PC-9 (cell line): ENCODE measurements at regions not wholly inside any gene's neighbourhood (a gene's known extent, or its start where the extent isn't known, plus 50 kb on each side); places are given as distances from the start of the nearest gene placed in this dataset.

ENCODE experiments used
- EZH2 ChIP-seq: fragments of 200-600 bp; sonication (generic); IDR thresholded peaks from 2 replicates; pipeline ENCODE4 v1.8.0; 2017; ENCODE audit warnings: antibody characterized with exemption, low read depth
- TF ChIP-seq, protein P1 (sequence below): fragments of 200-600 bp; sonication (generic); conservative IDR thresholded peaks from 2 replicates; pipeline ENCODE4 v1.6.1; 2017; ENCODE audit warnings: mixed run types, antibody characterized with exemption, mild to moderate bottlenecking, moderate library complexity

- TF ChIP-seq, protein P1, sequence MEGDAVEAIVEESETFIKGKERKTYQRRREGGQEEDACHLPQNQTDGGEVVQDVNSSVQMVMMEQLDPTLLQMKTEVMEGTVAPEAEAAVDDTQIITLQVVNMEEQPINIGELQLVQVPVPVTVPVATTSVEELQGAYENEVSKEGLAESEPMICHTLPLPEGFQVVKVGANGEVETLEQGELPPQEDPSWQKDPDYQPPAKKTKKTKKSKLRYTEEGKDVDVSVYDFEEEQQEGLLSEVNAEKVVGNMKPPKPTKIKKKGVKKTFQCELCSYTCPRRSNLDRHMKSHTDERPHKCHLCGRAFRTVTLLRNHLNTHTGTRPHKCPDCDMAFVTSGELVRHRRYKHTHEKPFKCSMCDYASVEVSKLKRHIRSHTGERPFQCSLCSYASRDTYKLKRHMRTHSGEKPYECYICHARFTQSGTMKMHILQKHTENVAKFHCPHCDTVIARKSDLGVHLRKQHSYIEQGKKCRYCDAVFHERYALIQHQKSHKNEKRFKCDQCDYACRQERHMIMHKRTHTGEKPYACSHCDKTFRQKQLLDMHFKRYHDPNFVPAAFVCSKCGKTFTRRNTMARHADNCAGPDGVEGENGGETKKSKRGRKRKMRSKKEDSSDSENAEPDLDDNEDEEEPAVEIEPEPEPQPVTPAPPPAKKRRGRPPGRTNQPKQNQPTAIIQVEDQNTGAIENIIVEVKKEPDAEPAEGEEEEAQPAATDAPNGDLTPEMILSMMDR = no peak
- no peak for TF ChIP-seq EZH2
Measured at GRCh38 chr6:11366183-11366933, 133.9 kb upstream of the NEDD9 start.
